Ovary (tissue), 7 donors: ENCODE measurements at regions not wholly inside any gene's neighbourhood (a gene's known extent, or its start where the extent isn't known, plus 50 kb on each side); places are given as distances from the start of the nearest gene placed in this dataset.

ENCODE experiments used
- DNase-seq, 5 donors: peaks; one replicate each; pipeline ENCODE4 v3.0.0-alpha.2; 2019 to 2020
- H3K27ac ChIP-seq, 2 donors: fragments of 200-600 bp; one replicate each; pipeline versions ENCODE4 v1.5.1 to v1.8.0; 2019 to 2022
- H3K27me3 ChIP-seq: fragments of 200-600 bp; one replicate; pipeline ENCODE4 v1.8.0; 2022
- H3K36me3 ChIP-seq: fragments of 200-600 bp; sonication (generic); one replicate; pipeline ENCODE4 v1.5.1; 2019
- H3K4me1 ChIP-seq: one replicate; pipeline ENCODE4 v1.8.1; 2013; ENCODE audit warnings: mild to moderate bottlenecking, moderate library complexity; ENCODE audit not compliant: insufficient read depth
- H3K4me3 ChIP-seq: fragments of 200-600 bp; sonication (generic); one replicate; pipeline ENCODE4 v1.5.1; 2017
- H3K9me3 ChIP-seq, 2 donors: fragments of 200-600 bp in 1 of 2; sonication (generic) in 1 of 2; one replicate each; pipeline versions ENCODE4 v1.5.1 to v1.8.1; 2013 to 2019; ENCODE audit warnings: mild to moderate bottlenecking in 1 of 2, moderate library complexity in 1 of 2
- CTCF ChIP-seq, 3 donors: fragments of 450-650 bp in 2 of 3; fragments of 200-600 bp in 1 of 3; IDR thresholded peaks; one replicate each; pipeline versions ENCODE4 v1.5.1 to v1.8.0; 2016 to 2022; ENCODE audit warnings: antibody characterized with exemption in 3 of 3, mild to moderate bottlenecking in 1 of 3
- EP300 ChIP-seq: sonication (generic); formaldehyde crosslinking; IDR thresholded peaks from one replicate; pipeline ENCODE4 v1.6.1; 2017; ENCODE audit warnings: antibody characterized with exemption
- POLR2A ChIP-seq: fragments of 450-650 bp; IDR thresholded peaks from one replicate; pipeline ENCODE4 v1.6.1; 2017; ENCODE audit warnings: antibody characterized with exemption, mild to moderate bottlenecking, moderate library complexity
- WGBS, 3 donors: extraction: QIAGEN DNeasy Blood & Tissue Kit in 1 of 3; methylation state at CpG; one replicate each; pipeline versions ENCODE4 v1.1.5 to v1.1.7; 2013 to 2017; 5-methylcytosine and 5-hydroxymethylcytosine counted together
- intact Hi-C, 4 donors: fragments of 100-400 bp; cut with DNase I; formaldehyde crosslinking; loops; one replicate each; pipeline versions ENCODE4 v1.11.0 to v1.15.1; 2022 to 2023
- donor health status: DM: no; HTN: no; CAD: no; lungs with moderate emphysema.
- donor health status: DM: no; HTN: no; CAD: no.
- donor health status: Bipolar disorder and iron deficiency.
- donor health status: DM: no; HTN: no; CAD: no.
- donor health status: DM: yes; HTN: yes; CAD: no.

GRCh38 chr9:78132701-78133058 lies 101.1 kb upstream of the GNAQ start:
- no peak for DNase-seq
- Histone ChIP-seq H3K27me3 (no peaks in the 10 kb centered on the region), H3K9me3 (no peaks in the 10 kb centered on the region), H3K27ac (no peak overlapping the region), H3K4me1 (no peaks in the 10 kb centered on the region), H3K36me3 (no peaks in the 10 kb centered on the region), H3K4me3 (no peak overlapping the region)
- intact Hi-C loops = no loop called here
- TF ChIP-seq EP300 (no peak), POLR2A (no peak), CTCF (IDR thresholded peaks at IDR 0.05) (no peak)
- 1 to 4% (median 1%) methylated on average over 2 of the region's 2 CpGs for WGBS, 3 donors

GRCh38 chr9:78131969-78132700 lies 100.5 kb upstream of the GNAQ start:
- H3K27ac ChIP-seq = no peak overlapping the region
- no peaks in the 10 kb centered on the region for H3K36me3 ChIP-seq
- DNase-seq = no peak
- no peak overlapping the region for H3K4me3 ChIP-seq
- no peaks in the 10 kb centered on the region for H3K9me3 ChIP-seq
- H3K27me3 ChIP-seq = no peaks in the 10 kb centered on the region
- intact Hi-C loops = no loop called here
- WGBS, 3 donors = 56 to 67% (median 56%) methylated on average over 2 of the region's 2 CpGs
- H3K4me1 ChIP-seq = no peaks in the 10 kb centered on the region
- TF ChIP-seq EP300 = no peak
- no peak for TF ChIP-seq CTCF (IDR thresholded peaks at IDR 0.05)
- no peak for TF ChIP-seq POLR2A

DNA sequence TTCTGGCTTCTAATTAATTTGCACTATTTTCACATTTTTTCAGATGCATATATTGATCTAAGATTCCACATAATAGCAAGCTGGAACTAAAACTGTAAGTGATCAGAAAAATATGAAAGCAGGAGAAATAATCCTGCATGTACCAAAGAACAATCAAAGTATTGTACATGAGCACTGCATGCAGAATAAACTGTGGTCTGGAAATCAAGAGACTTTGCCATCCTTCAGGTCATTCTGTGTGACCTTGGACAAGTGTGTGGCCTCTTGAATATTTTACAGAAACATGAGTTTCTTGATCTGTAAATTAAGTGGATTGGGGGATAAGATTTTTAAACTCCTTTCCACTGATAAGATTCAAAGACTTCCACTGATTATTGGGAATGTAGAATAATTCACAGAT lies 99.2 kb upstream of the GNAQ start:
- no peak for TF ChIP-seq EP300
- TF ChIP-seq CTCF (IDR thresholded peaks at IDR 0.05) = no peak
- TF ChIP-seq POLR2A = no peak
- H3K4me1 ChIP-seq = no peaks in the 10 kb centered on the region
- DNase-seq = no peak
- H3K9me3 ChIP-seq = no peaks in the 10 kb centered on the region
- intact Hi-C loops = no loop called here
- no peaks in the 10 kb centered on the region for H3K36me3 ChIP-seq
- H3K4me3 ChIP-seq = no peak overlapping the region
- no peak overlapping the region for H3K27ac ChIP-seq
- H3K27me3 ChIP-seq = no peaks in the 10 kb centered on the region

DNA sequence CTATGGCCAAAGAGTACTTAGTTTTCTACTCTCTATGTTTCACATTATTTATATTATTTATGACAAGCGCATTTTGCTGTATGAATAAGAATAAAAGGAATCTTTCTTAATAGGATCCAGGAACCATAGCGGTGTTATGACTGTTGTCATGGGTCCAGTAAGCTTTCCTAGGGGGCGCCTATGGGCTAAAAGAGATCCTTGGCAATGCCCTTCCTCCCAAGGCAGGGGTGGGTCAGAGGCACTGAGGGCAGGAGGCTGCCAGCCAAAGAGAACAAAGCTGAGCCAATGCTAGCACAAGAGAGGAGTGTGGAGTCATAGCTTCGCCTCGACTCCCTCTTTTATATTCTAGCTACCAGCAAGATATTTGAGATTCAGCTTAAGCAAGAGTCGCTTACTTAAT lies 98.4 kb upstream of the GNAQ start:
- no peak for DNase-seq
- Histone ChIP-seq H3K36me3 (no peaks in the 10 kb centered on the region), H3K9me3 (no peaks in the 10 kb centered on the region), H3K4me1 (no peaks in the 10 kb centered on the region), H3K27me3 (no peaks in the 10 kb centered on the region), H3K4me3 (no peak overlapping the region), H3K27ac (no peak overlapping the region)
- TF ChIP-seq POLR2A (no peak), EP300 (no peak), CTCF (IDR thresholded peaks at IDR 0.05) (no peak)
- intact Hi-C loops = no loop called here
- 82 to 89% (median 85%) methylated on average over 6 of the region's 6 CpGs for WGBS, 3 donors
